ENCODE measurements at regions not wholly inside any gene's neighbourhood (a gene's known extent, or its start where the extent isn't known, plus 50 kb on each side); places are given as distances from the start of the nearest gene placed in this dataset.

GRCh38 chr13:97057176-97057575 lies 62.9 kb upstream of the OXGR1 start:
- no peak for DNase-seq

- DNase-seq: no peak
These were observed 64.1 kb upstream of the OXGR1 start for GRCh38 chr13:97058391-97058790.

DNA sequence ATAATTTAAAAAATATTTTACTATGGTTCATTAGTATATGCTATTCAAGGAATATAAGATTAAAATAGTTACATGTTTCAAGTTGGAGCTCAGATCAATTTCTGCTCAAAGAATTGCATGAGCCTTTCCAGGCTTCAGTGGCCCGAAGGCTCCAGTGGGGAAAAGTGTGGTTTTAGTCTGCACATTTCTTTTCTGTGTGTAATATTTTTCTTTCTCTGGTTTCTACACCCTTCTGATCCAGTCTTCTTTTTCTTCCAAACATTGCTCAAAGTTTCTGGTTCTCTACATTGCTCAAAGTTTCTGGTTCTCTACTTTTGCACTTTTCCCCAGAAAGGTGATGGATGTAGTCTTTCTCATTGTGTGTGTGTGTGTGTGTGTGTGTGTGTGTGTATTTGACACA lies 64.7 kb upstream of the OXGR1 start:
- no peak for DNase-seq

DNA sequence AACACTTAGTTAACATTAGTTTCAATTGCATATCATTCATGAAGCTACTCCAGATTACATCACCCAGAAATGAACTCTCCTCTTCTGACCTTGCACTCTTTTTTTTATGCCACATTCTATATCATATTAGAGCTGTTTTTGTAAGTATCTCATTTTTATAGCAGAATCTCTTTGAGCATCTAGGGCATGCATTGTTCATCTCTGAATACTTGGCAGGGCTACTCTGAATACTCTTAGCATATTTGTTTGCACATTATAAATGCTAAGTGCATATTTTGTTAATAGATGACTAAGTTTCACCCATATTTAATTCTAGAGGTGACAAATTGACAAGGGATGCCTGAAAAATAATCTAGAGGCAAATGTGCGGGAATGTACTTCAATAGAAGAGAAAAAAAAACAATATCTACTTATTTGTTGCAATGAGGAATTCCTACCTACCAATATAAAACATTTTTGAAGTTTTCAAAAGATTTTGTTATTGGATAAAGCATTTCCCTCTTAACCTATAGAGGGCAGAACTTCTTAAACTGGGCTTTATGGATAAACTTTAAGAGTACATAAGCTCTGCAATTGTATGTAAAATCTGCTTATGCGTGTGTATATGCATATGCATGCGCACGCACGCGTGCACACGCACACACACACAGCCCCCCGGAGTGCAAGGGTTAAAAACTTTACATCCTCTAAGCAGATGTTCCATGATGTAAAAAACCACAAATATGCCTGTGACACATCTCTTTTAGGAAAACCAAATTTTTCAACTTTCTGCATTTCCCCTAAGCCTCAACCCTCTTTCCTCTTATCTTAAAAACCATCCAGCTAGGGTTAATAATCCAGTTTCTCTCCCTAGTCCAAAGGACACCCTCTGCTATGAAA lies 73.0 kb upstream of the OXGR1 start:
- DNase-seq: no peak

GRCh38 chr13:97068151-97068550 lies 73.9 kb upstream of the OXGR1 start:
- DNase-seq: no peak

DNA sequence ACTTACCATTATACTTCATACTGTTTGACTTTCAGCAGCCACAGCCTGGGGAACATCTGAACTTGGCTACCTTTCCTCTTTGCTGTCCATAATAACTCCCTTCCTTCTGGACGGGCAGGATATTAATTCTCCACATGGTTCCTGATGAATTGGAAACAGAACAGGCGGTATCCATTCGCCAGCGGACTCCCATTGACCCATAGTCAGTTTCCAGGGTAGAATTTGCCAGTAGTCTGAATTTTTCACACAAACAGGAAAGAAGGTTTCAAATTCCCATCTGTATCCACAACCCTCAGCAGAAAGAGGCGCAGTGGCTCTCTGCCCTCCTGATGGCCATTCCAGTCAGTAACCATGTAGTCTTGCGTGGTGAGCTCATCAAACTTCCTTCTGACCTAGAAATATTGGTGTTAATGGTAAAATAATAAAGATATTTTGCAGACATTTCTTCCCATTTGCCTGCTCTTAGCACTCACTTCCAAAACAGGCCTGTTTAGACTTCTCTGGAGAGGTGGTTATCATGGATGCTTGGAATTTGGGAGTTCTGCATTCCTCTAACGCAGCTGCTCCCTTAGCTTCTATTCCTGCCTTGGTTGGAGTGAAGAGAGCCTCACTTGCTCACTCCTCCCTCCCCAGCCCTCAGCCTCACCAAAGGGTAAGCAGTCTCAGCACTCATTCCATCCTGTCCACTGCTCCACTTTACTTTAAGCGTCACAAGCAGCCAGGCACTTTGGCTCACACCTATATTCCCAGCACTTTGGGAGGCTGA lies 75.0 kb upstream of the OXGR1 start:
- DNase-seq: no peak

DNA sequence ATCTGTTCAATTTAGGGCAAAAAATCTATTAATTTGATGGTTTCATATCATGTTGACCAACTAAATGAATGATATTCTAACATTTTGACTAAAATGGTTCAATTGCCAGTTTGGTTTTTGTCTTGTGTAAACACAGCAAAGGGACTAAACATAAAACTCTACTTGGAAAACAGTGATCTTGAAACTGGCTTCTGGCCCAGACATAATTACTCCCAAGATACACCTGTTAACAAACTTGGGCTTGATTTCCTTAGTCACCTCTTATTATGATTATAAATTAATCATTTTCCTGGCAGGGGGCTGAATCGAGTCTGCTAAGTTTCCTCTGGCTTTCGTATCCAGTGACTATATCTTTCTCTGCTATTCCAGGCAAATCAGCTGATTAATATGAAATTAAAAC lies 78.0 kb upstream of the OXGR1 start:
- DNase-seq: no peak

DNA sequence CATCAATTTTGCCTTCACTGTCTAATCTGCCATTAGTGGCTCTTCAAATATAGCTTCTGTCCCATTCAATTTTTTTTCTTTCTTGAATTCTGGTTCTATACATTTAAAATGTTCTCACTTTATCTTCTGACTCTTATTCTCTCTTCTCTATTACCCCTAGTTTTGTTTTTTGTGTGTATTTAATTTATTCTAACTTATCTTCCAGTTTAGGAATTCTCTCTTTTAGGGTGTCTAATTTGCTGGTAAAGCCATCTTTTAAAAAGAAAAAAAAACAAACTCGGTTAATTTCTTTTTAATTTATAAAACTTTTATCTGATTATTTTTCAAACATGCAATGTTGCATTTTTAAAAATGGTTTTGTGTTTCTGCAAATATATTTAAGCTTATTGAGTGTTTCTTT lies 80.3 kb upstream of the OXGR1 start:
- DNase-seq: no peak

GRCh38 chr13:97076898-97077297 lies 82.6 kb upstream of the OXGR1 start:
- no peak for DNase-seq

DNA sequence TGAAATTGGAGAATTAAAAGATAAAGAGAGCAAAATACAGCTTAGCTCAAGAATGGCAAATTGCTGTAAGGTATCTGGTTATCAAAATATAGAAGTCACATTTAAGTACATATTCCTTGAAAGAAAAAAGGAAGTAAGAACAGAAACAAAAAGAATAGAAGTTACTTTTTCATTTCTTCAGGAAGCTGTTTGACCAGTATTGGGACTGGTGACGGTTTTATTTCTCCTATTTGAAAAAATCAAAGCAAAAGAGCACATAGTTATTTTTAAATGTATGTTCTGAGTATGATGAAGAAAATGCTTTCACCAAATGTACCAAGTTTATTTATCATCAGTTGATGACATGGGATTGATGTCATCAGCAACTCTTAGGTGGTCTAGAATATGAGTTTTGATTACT lies 83.1 kb upstream of the OXGR1 start:
- DNase-seq: no peak

DNA sequence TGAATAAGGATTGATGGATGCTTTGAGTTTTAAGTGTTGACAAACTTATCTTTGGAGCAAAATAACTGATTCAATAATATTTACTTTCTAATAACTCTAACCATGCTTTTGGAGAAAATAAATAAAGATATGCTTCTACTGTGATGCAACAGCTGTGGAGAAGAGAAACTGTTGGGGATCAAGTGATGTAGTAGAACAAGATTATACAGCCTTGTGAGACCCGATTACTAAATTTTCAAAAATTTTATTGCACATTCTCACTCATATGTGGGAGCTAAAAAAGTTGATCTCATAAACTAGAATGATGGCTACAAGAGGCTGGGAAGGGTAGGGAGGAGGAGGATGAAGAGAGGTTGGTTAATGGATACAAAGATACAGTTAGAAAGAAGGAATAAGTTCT lies 85.5 kb upstream of the OXGR1 start:
- no peak for DNase-seq

DNA sequence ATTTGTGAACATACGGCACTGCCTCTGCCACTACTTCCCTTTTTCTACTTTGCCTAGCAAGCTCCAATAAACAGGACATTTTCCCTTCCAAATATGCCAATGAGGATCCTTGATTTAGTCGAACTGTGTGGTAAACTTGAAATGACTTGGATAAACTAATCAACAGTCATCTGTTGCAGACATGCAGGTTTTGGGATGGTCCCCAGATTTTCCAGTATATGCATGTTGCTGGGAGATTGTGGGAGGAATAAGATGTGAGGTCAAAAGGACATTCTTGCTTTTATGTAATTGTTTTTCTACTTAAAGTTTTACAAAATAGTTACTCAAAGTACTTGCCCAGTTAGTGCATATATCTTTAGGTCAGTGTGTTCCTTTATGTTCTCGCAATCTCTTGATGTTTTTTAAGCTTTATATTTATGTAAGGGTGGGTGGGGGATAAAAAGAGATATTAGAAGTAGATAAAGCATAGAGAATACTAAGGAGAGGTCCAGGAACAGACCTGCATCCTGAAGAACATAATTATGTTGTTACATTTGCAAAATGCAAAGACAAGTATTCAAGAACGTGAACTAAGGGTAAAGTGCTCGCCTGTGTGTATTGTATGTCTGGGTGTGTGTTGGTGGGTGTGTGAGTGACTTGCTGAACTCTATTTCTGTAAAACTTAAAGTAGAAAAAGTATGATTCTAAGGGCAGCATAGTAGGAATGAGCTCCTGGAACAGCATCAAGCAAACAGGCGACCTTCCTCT lies 88.4 kb upstream of the OXGR1 start:
- DNase-seq: no peak

DNA sequence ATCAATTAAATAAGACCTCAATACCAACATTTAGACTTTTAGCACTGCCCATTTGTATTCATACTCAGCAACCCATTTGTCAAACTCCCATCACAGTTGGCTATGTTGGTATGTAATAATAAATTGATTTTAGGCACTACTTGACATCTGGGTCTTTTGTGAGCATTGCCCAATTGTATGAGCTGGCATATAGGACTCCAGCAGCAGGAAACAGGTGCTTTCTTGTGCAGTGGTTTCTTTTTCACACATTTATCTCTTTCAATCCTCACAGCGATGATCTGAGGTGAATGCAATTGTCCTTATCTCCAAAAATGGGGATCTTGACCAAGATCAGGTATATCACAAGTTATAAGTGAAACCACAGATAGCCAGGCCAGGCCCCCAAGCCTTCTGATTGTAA lies 96.9 kb upstream of the OXGR1 start:
- no peak for DNase-seq

GRCh38 chr13:97100821-97101220 lies 106.5 kb upstream of the OXGR1 start:
- DNase-seq: no peak

DNA sequence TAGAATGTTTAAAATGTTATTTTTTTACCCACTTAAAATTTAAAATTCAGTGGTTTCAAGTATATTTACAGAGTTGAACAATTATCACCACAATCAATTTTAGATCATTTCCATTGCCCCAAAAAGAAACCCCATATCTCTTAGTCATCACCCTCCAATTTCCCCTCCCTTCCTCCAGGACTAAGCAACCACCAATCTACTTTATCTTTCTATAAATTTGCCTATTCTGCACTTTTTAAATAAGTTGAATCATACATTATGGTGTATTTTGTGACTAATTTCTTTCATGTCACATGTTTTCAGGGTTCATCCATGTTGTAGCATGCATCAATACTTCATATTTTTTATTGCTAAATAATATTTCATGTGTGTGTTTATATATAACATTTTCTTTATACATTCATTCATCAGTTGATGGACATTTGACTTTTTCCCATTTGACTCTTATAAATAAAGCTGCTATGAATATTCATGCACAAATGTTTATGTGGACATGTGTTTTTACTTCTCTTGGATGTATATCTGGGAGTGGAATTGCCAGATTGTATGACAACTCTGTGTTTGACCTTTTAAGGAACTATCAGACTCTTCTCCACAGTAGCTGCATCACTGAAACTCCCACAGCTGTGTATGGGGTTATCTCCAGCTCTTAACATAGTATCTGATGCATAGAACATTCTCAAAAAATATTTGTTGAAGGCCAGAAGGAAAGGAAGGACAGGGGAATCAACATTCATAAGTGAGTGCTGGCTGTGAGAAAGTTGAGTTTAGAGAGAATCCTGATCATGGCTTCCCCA lies 107.8 kb upstream of the OXGR1 start:
- no peak for DNase-seq

- no peak for DNase-seq
These were observed 112.0 kb upstream of the OXGR1 start for GRCh38 chr13:97106323-97106722.

GRCh38 chr13:97107815-97108529 lies 113.7 kb upstream of the OXGR1 start:
- no peak for DNase-seq

DNA sequence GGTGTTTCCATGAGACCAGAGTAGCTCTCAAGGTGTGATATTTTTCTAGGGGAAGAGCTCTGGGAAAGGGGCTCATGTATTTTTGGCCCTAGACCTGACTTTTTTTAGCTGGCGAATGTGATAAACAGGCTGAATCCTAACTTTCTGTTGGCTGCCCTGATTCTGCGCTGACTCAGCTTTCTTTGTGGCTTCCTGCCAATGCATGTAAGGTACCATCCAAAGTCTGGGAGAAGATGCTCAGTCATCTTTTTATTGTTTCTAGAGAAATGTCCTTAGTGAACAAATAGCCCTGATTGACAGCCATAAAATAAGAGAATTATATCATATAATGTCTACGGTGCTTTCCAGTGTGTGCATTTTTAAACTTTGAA lies 113.6 kb upstream of the MBNL2 start:
- DNase-seq: peak; percentile 67

DNA sequence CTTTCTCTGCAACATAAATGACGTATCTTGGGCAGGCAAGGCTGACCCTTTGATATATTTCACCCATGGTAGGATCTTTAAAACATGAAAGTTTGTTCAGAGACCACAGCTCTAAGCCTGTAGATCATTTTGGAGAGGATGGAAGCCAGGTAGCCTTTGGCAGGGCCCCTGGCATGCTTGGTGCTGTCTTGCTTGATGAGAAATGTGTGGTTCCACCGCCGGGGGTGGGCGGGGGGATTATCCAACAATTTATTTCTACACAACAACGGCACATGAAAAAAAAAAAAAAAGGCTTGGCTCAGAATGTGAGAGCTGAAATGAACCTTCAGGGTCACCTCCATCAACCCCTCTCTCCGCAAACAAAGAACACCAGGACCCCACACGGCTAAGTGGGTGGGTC lies 112.9 kb upstream of the MBNL2 start:
- DNase-seq: no peak

DNA sequence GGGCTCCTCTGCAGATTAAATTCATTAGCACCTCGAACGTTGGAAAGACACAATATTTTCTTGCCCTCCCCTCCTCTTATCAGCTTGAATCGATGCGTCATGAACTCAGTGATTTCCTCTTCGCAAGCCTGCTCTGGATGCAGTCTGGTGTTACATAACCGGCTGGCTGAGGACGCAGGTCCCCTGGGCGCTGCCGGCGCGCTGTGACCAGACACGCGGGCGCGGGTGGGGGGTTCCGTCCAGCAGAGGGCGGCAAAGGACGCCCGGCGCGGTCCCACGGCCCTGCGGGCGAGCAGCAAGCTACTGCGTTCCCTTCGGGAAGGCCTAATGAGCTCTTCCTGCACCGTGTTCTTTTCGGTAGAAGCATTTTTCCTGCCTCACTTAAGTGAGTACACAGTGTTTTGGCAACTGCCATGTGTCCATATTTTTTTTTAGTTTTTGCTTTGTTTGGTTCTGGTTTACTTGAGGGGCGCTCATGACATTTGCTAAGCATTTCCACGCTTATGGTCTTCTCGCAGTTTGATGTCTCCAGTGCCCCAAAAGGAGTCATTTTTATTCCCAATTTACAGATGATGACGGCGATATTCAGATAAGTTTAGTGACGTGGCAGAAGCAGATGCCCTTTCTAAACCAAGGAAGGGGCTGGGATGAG lies 112.2 kb upstream of the MBNL2 start:
- peak; percentile 70 for DNase-seq

DNA sequence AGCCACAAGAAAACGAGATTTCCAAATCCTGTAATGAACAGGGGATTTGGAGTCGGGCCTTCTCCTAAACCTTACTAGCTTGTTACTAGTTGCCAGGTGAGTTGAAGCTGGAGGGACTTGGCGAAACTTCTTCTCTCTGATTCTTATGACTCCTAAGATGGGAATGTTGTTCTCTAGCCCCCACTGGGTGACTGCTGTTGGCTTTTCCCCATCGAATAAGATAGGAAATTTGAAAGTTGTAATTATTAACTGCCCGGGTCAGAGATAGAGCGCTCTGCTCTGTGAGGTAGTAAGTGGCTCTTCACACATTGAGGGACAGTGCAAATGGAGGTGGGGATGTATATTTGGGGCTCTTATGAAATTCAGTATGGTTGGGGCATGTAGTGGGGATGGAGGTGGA lies 111.2 kb upstream of the MBNL2 start:
- DNase-seq: no peak

GRCh38 chr13:97111756-97112155 lies 110.4 kb upstream of the MBNL2 start:
- DNase-seq: no peak

Data from RPMI8226 (cell line).